COLO829 (cell line): ENCODE measurements at regions not wholly inside any gene's neighbourhood (a gene's known extent, or its start where the extent isn't known, plus 50 kb on each side); places are given as distances from the start of the nearest gene placed in this dataset.
A peak's percentile ranks its signal among the peaks of the same experiment; 100 is the strongest.

Experiments
- DNase-seq: peaks from one replicate; pipeline ENCODE4 v3.0.0; 2012; ENCODE audit warnings: low spot score

DNA sequence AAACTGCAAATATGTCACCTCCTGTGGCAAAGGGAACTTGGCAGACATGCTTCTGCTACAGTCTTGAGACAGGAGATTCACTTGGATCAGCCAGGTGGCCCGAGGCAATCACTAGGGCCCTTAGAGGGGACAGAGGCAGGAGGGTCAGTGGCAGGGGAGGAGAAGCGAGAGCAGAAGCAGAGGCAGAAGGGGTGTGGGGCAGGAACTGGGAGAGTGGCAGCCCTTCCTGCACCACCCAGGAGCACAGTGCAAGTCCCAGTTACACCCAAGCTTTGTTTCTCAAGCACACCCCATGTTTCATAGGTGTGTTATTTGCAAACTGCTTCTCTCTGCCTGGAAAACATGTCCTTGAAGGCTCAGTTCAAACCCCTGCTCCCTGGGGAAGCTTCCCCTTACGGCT is 309.7 kb upstream of the MYT1L start:
- DNase-seq = no peak

DNA sequence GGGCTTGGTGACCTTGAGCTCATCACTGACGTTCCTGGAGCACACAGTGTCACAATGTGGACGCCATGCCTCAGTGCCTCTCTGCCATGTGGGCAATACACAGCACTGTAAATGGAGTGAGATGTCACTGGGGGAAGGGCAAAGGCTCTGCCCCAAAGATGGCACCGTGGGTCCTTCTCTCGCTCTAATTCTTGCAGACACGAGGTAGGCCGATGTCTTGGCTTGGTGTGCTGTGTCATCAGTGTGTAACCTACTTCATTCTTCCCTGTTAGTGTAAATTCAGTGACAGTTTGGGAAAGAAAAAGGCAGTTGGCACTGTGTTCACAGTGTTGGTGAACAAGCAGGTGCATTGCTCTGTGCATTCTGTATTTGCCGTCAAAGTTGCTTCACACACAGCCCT is 309.3 kb upstream of the MYT1L start:
- DNase-seq = no peak

DNA sequence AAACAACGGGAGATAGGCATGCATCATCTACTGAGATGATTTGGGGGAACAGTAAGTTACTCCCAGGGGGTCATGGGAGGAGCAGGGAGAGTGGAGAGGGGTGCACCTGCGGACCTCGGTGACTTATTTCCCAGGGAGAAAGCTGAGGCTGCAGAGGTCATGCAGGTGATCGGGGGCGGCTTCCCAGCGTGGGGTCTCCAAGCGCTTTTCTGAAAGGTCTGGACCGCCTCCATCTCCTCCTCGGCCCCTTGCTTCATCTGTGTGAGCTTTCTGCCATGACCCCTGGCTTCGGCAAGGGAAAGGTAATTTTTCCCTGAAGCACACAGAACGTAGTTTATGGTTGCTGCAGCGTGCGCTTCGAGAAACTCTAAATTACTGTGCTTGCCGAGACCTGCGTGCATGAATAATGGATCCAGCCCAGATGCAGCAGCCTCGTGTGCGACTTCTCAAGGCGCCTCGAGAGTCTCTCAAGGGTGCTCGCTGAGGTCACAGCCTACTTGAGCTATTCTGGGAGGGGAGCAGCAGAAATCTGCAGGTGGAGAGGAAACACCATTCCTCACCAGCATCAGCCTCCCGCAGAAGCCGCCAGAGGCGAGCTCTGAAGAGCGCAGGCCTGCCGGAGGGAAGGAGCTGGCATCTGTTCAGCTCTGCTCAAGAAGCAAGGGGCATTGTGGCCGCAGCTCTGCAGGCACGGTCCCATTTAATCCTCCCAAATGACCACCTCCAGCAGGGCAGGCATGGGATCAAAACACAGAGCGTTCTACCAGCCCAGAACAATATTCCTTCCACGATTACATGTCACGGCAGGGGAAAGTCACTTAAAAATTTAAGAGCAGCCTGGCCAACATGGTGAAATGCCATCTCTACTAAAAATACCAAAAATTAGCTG is 308.4 kb upstream of the MYT1L start:
- no peak for DNase-seq

- no peak for DNase-seq
These were observed 307.6 kb upstream of the MYT1L start for GRCh38 chr2:2638547-2639220.

- no peak for DNase-seq
These were observed 305.7 kb upstream of the MYT1L start for GRCh38 chr2:2636813-2637212.

GRCh38 chr2:2635025-2635528 is 304.0 kb upstream of the MYT1L start:
- no peak for DNase-seq

DNA sequence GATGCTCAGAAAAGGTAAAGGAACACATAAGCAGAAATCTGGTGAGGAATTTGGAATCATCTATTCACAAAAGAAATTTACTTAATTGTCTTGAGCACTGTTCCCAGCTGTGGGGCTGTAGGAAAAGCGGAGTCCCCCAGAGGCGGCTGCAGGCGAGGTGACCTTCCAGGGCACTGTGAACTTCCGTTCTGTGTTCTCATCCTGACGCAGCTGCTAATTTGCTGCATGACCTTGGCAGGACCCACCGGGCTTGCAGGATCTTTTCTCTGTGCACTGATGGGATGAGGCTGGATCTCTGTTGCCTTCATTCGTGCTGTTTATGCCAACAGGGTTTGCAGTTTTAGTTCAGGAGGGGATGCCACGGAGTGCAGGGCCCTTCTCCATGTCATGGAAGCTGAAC is 301.9 kb upstream of the MYT1L start:
- no peak for DNase-seq

GRCh38 chr2:2623939-2624338 is 292.9 kb upstream of the MYT1L start:
- no peak for DNase-seq

DNA sequence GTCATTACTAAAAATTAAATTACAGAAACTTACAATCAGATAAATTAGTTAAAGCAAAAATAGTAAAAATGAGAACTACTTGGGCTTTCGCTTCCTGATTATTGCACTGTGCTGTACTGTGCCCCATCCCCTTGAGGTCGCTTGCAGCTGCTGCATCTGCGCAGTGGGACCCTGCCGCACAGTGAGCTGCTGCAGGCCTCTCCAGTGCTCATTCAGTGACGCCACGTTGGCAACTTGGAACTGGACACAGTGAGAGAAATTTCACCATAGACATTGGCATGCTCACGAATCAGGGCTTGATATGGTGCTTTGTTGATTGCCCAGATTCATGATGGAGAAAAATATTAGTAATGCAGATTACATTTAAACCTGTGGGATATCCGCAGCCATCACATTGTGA is 290.8 kb upstream of the MYT1L start:
- DNase-seq = no peak

DNA sequence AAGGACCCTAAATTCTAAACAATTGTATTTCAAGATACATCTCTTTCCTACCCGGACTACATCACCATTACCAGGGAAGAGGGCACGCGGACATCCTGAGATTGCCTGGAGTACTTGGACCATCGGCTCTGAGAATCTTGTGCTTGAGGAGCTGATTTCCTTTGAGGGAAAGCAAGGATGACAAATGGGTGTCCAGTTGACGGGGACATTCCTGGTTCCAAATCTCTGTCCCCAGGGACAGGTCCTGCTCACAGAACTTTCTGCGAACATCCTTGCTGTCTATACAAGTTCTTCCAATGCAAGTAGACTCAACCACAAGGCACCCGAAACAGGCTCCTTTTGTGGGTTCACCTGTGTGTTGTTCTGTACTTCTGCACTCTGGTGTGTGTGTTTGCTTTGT is 289.5 kb upstream of the MYT1L start:
- no peak for DNase-seq

- no peak for DNase-seq
These were observed 288.9 kb upstream of the MYT1L start for GRCh38 chr2:2619995-2620394.

DNA sequence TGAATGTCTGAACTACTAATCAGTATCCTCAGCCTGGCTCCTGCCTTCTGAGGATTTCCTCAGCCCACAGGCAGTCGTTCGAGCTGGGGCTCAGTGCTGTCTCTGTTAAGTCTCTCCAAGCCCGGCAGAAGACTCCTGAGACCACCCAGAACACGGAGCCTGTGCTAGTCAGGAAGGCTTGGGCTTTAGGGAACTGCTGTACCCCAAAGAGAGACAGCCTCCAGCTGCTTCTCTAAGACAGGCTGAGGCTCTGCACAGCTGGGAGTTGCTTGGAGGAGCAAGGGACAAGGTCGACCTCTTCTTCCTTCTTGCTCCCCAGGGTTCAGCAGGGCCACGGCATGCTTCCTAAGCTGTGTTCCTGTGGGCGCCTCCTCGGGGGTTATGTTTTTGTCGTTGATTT is 283.4 kb upstream of the MYT1L start:
- no peak for DNase-seq

DNA sequence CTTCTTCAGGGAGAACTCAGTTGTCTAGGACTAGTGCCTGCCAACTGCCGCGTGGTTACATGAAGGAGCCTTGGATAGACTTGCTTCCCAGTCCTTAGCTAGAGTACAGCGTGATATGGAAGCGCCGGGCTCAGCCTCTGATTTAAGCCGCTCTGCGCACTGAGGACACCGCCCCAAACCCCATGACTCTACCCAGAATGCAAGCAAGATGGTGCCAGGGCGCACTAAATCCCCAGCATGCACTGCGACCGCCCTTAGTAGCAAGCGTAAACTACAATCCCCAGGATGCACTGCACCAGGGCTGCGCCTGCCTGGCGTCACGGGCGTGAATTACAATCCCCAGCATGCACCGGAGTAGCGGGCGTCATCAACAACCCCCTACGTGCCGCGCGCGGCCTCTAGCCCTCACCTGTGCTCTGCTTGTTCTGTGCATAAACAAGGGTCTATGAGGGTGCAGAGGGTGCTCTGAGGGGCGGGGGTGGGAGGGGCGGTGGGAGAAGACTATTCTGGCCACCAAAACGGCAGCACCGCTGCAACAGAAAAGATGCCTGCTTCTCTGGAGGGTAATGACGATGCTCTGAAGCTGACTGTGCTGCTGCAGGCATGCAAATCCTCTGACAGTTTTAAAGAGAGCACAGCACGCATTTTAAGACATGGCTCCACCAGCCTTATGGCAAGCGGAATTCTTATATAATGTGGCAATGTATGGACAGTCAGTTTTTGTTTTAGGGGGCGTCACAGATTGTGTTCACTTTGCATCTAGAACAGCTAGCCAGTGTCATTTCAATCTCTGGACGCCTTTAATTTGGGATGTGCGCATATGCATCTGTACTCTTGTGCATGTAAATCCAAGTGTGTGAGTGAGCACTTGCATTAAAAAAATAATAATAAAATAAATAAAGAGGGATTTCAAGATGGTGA is 282.5 kb upstream of the MYT1L start:
- DNase-seq = peak; percentile 78

- DNase-seq = no peak
These were observed 279.7 kb upstream of the MYT1L start for GRCh38 chr2:2610751-2611150.

- no peak for DNase-seq
These were observed 269.3 kb upstream of the MYT1L start for GRCh38 chr2:2600366-2600765.

DNA sequence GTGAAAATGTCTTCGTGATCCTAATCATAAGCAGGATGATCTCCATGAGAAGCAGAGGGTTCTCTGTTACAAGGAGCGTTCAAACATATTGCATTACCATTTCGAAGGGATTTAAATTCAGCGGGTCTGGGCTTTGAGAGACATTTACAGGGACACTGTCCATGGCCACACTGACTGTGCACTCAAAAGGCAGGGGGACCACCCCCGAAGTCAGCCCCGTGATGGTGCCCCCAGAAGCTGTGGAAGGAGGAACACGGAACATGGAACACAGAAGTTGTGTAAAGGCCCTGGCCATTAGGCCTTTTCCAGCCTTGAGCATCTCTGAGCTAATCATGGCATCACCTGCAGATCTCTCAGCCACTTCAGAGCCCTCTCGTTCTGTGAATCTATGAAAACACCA is 268.4 kb upstream of the MYT1L start:
- no peak for DNase-seq

DNA sequence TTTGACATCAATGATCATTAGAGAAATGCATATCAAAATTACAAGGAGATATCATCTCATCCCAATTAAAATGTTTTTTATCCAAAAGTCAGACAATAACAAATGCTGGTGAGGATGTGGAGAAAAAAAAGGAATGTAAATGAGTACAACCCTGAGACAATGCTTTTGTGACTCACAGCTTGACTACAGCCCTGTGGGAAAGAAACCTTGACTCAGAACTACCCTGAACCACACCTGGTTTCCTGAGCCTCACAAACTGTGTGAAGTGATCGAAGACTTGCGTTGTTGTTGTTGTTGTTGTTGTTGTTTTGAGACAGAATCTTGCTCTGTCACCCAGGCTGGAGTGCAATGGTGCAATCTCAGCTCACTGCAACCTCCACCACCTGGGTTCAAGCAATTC is 266.6 kb upstream of the MYT1L start:
- no peak for DNase-seq

DNA sequence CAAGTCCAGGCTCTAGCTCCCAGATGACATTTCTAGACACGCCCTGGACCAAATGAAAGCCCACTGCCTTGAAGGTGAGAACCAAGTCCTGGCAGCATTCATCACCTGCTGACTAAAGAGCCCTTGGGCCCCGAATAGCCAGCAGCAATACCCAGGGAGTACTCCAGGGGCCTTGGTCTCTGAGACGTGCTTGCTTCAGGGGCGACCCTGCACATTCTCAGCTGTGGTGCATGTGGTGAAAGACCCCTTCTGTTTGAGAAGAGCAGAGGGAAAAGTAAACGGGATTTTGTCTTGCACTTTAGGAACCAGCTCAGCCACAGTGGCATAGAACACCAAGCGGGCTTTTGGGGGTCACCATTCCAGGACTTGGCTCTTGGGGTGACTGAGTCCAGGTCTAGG is 260.5 kb upstream of the MYT1L start:
- DNase-seq = no peak

DNA sequence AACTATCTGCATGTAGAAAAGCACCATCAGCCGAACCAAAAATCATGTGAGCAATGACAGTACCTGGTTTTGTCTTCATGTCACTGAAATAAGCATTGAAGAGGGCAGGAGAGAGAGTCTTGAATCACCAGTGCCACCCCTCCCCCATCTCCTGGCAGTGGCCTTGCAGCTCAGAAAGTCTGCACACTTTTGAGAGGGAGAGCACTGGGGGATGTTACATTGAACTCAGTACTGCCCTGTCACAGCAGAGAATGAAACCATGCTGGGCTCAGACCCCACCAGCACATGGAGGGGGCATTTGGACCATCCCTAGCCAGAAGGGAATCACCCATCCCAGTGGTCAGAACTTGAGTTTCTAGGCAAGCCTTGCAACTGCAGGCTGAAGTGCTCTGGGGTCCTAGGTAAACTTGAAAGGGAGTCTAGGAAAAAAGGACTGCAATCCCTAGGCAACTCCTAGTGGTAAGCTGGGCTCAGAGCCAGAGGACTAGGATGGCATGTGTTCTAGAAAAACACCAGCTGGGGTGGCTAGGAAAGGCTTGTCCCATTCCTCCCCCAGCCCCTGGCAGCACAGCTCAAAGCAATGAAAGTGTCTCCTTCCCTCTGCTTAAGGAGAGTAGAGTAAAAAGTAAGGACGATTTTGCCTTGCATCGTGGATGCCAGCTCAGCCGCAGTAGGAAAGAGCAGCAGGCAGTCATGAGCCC is 259.9 kb upstream of the MYT1L start:
- no peak for DNase-seq

GRCh38 chr2:2590141-2590540 is 259.1 kb upstream of the MYT1L start:
- no peak for DNase-seq

DNA sequence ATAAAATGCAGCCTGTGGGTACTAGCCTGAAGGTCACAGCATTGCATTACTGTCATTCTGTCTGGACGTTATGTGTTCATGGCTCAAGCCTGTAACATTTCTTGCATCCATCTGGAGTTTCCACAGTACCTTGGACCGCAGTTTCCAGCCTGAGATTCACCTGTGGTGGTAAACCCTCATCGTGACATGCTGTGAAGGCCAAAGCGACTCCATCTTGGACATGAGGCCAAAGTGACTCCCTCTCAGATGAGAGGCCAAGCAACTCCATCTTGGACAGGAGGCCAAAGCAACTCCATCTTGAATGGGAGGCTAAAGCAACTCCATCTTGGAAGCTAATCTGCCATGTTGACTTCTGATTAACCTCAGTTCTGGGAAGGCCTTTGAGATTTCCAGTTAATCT is 257.7 kb upstream of the MYT1L start:
- no peak for DNase-seq

- no peak for DNase-seq
These were observed 256.3 kb upstream of the MYT1L start for GRCh38 chr2:2587354-2587753.
